ENCODE measurements at regions not wholly inside any gene's neighbourhood (a gene's known extent, or its start where the extent isn't known, plus 50 kb on each side); places are given as distances from the start of the nearest gene placed in this dataset.
"Not testable (repeated sequence)": the region's sequence is repeated elsewhere in the genome, so short reads cannot be mapped to it uniquely, and the experiment has no call there.

- Histone ChIP-seq H3K9me3 (ENCODE audit: control insufficient read depth, low read length) (no peaks in the 10 kb centered on the region), H3K27me3 (ENCODE audit: control insufficient read depth, insufficient read depth, low read length, poor library complexity, severe bottlenecking) (no peaks in the 10 kb centered on the region), H3K36me3 (ENCODE audit: control insufficient read depth, insufficient read depth, low read length) (no peaks in the 10 kb centered on the region), H3K4me3 (ENCODE audit: insufficient read depth, low read depth, low read length) (no peak overlapping the region), H3K27ac (ENCODE audit: insufficient read depth, low read depth, low read length, poor library complexity, severe bottlenecking) (no peak overlapping the region), H3K4me1 (ENCODE audit: control insufficient read depth, insufficient read depth, low read length) (no peaks in the 10 kb centered on the region)
- 92 to 100% methylated on average over 1 of the region's 1 CpG for WGBS, 2 experiments
Observed at GRCh38 chr2:124967325-124967724, 942.2 kb downstream of the CNTNAP5 start.

GRCh38 chr2:124970030-124970429 is 944.9 kb downstream of the CNTNAP5 start:
- no peaks in the 10 kb centered on the region for H3K36me3 ChIP-seq (ENCODE audit: control insufficient read depth, insufficient read depth, low read length)
- H3K4me3 ChIP-seq (ENCODE audit: insufficient read depth, low read depth, low read length): no peak overlapping the region
- H3K4me1 ChIP-seq (ENCODE audit: control insufficient read depth, insufficient read depth, low read length): no peaks in the 10 kb centered on the region
- no peak overlapping the region for H3K27ac ChIP-seq (ENCODE audit: insufficient read depth, low read depth, low read length, poor library complexity, severe bottlenecking)
- WGBS, 2 experiments: 98 to 100% methylated on average over 1 of the region's 2 CpGs
- H3K9me3 ChIP-seq (ENCODE audit: control insufficient read depth, low read length): no peaks in the 10 kb centered on the region
- no peaks in the 10 kb centered on the region for H3K27me3 ChIP-seq (ENCODE audit: control insufficient read depth, insufficient read depth, low read length, poor library complexity, severe bottlenecking)

GRCh38 chr2:124973396-124973795 is 948.3 kb downstream of the CNTNAP5 start:
- Histone ChIP-seq H3K36me3 (ENCODE audit: control insufficient read depth, insufficient read depth, low read length) (no peaks in the 10 kb centered on the region), H3K27ac (ENCODE audit: insufficient read depth, low read depth, low read length, poor library complexity, severe bottlenecking) (no peak overlapping the region), H3K4me3 (ENCODE audit: insufficient read depth, low read depth, low read length) (no peak overlapping the region), H3K27me3 (ENCODE audit: control insufficient read depth, insufficient read depth, low read length, poor library complexity, severe bottlenecking) (no peaks in the 10 kb centered on the region), H3K4me1 (ENCODE audit: control insufficient read depth, insufficient read depth, low read length) (no peaks in the 10 kb centered on the region), H3K9me3 (ENCODE audit: control insufficient read depth, low read length) (no peaks in the 10 kb centered on the region)
- 77 to 86% methylated on average over 1 of the region's 1 CpG for WGBS, 2 experiments

GRCh38 chr2:124975224-124975623 is 950.1 kb downstream of the CNTNAP5 start:
- Histone ChIP-seq H3K4me3 (ENCODE audit: insufficient read depth, low read depth, low read length) (no peak overlapping the region), H3K4me1 (ENCODE audit: control insufficient read depth, insufficient read depth, low read length) (no peaks in the 10 kb centered on the region), H3K27ac (ENCODE audit: insufficient read depth, low read depth, low read length, poor library complexity, severe bottlenecking) (no peak overlapping the region), H3K9me3 (ENCODE audit: control insufficient read depth, low read length) (no peaks in the 10 kb centered on the region), H3K36me3 (ENCODE audit: control insufficient read depth, insufficient read depth, low read length) (no peaks in the 10 kb centered on the region), H3K27me3 (ENCODE audit: control insufficient read depth, insufficient read depth, low read length, poor library complexity, severe bottlenecking) (no peaks in the 10 kb centered on the region)
- 95% methylated on average over 3 of the region's 3 CpGs for WGBS, 2 experiments

- no peaks in the 10 kb centered on the region for H3K4me1 ChIP-seq (ENCODE audit: control insufficient read depth, insufficient read depth, low read length)
- no peak overlapping the region for H3K4me3 ChIP-seq (ENCODE audit: insufficient read depth, low read depth, low read length)
- WGBS, 2 experiments: 83 to 84% methylated on average over 1 to 2 of the region's 2 CpGs
- no peaks in the 10 kb centered on the region for H3K27me3 ChIP-seq (ENCODE audit: control insufficient read depth, insufficient read depth, low read length, poor library complexity, severe bottlenecking)
- H3K9me3 ChIP-seq (ENCODE audit: control insufficient read depth, low read length): no peaks in the 10 kb centered on the region
- no peaks in the 10 kb centered on the region for H3K36me3 ChIP-seq (ENCODE audit: control insufficient read depth, insufficient read depth, low read length)
- H3K27ac ChIP-seq (ENCODE audit: insufficient read depth, low read depth, low read length, poor library complexity, severe bottlenecking): no peak overlapping the region
Observed at GRCh38 chr2:124975648-124976047, 950.6 kb downstream of the CNTNAP5 start.

GRCh38 chr2:124978597-124978996 is 953.5 kb downstream of the CNTNAP5 start:
- no peak overlapping the region for H3K27ac ChIP-seq (ENCODE audit: insufficient read depth, low read depth, low read length, poor library complexity, severe bottlenecking)
- WGBS, 2 experiments: 87 to 96% methylated on average over 3 of the region's 3 CpGs
- H3K27me3 ChIP-seq (ENCODE audit: control insufficient read depth, insufficient read depth, low read length, poor library complexity, severe bottlenecking): no peaks in the 10 kb centered on the region
- no peak overlapping the region for H3K4me3 ChIP-seq (ENCODE audit: insufficient read depth, low read depth, low read length)
- no peaks in the 10 kb centered on the region for H3K9me3 ChIP-seq (ENCODE audit: control insufficient read depth, low read length)
- H3K36me3 ChIP-seq (ENCODE audit: control insufficient read depth, insufficient read depth, low read length): no peaks in the 10 kb centered on the region
- no peaks in the 10 kb centered on the region for H3K4me1 ChIP-seq (ENCODE audit: control insufficient read depth, insufficient read depth, low read length)

GRCh38 chr2:124983595-124983994 is 958.5 kb downstream of the CNTNAP5 start:
- Histone ChIP-seq H3K27ac (ENCODE audit: insufficient read depth, low read depth, low read length, poor library complexity, severe bottlenecking) (no peak overlapping the region), H3K4me1 (ENCODE audit: control insufficient read depth, insufficient read depth, low read length) (no peaks in the 10 kb centered on the region), H3K36me3 (ENCODE audit: control insufficient read depth, insufficient read depth, low read length) (no peaks in the 10 kb centered on the region), H3K27me3 (ENCODE audit: control insufficient read depth, insufficient read depth, low read length, poor library complexity, severe bottlenecking) (no peaks in the 10 kb centered on the region), H3K4me3 (ENCODE audit: insufficient read depth, low read depth, low read length) (no peak overlapping the region), H3K9me3 (ENCODE audit: control insufficient read depth, low read length) (no peaks in the 10 kb centered on the region)

GRCh38 chr2:124985270-124985669 is 960.2 kb downstream of the CNTNAP5 start:
- Histone ChIP-seq H3K27me3 (ENCODE audit: control insufficient read depth, insufficient read depth, low read length, poor library complexity, severe bottlenecking) (no peaks in the 10 kb centered on the region), H3K36me3 (ENCODE audit: control insufficient read depth, insufficient read depth, low read length) (no peaks in the 10 kb centered on the region), H3K4me3 (ENCODE audit: insufficient read depth, low read depth, low read length) (no peak overlapping the region), H3K9me3 (ENCODE audit: control insufficient read depth, low read length) (no peaks in the 10 kb centered on the region), H3K4me1 (ENCODE audit: control insufficient read depth, insufficient read depth, low read length) (no peaks in the 10 kb centered on the region), H3K27ac (ENCODE audit: insufficient read depth, low read depth, low read length, poor library complexity, severe bottlenecking) (no peak overlapping the region)
- WGBS, 2 experiments: 86 to 89% methylated on average over 2 of the region's 2 CpGs

GRCh38 chr2:124986136-124986535 is 961.0 kb downstream of the CNTNAP5 start:
- Histone ChIP-seq H3K4me3 (ENCODE audit: insufficient read depth, low read depth, low read length) (no peak overlapping the region), H3K36me3 (ENCODE audit: control insufficient read depth, insufficient read depth, low read length) (no peaks in the 10 kb centered on the region), H3K9me3 (ENCODE audit: control insufficient read depth, low read length) (no peaks in the 10 kb centered on the region), H3K4me1 (ENCODE audit: control insufficient read depth, insufficient read depth, low read length) (no peaks in the 10 kb centered on the region), H3K27me3 (ENCODE audit: control insufficient read depth, insufficient read depth, low read length, poor library complexity, severe bottlenecking) (no peaks in the 10 kb centered on the region), H3K27ac (ENCODE audit: insufficient read depth, low read depth, low read length, poor library complexity, severe bottlenecking) (no peak overlapping the region)
- 68 to 74% methylated on average over 4 of the region's 4 CpGs for WGBS, 2 experiments

GRCh38 chr2:124986870-124987269 is 961.8 kb downstream of the CNTNAP5 start:
- not testable (repeated sequence) for H3K27ac ChIP-seq (ENCODE audit: insufficient read depth, low read depth, low read length, poor library complexity, severe bottlenecking); H3K27me3 ChIP-seq (ENCODE audit: control insufficient read depth, insufficient read depth, low read length, poor library complexity, severe bottlenecking); H3K36me3 ChIP-seq (ENCODE audit: control insufficient read depth, insufficient read depth, low read length); H3K9me3 ChIP-seq (ENCODE audit: control insufficient read depth, low read length); H3K4me3 ChIP-seq (ENCODE audit: insufficient read depth, low read depth, low read length); H3K4me1 ChIP-seq (ENCODE audit: control insufficient read depth, insufficient read depth, low read length)
- 94 to 95% methylated on average over 11 of the region's 11 CpGs for WGBS, 2 experiments

GRCh38 chr2:124987436-124987835 is 962.3 kb downstream of the CNTNAP5 start:
- not testable (repeated sequence) for H3K4me3 ChIP-seq (ENCODE audit: insufficient read depth, low read depth, low read length); H3K27me3 ChIP-seq (ENCODE audit: control insufficient read depth, insufficient read depth, low read length, poor library complexity, severe bottlenecking); H3K9me3 ChIP-seq (ENCODE audit: control insufficient read depth, low read length); H3K36me3 ChIP-seq (ENCODE audit: control insufficient read depth, insufficient read depth, low read length); H3K27ac ChIP-seq (ENCODE audit: insufficient read depth, low read depth, low read length, poor library complexity, severe bottlenecking); H3K4me1 ChIP-seq (ENCODE audit: control insufficient read depth, insufficient read depth, low read length)
- 91% methylated on average over 28 of the region's 28 CpGs for WGBS, 2 experiments
